OCI-LY7 (cell line): ENCODE measurements at regions not wholly inside any gene's neighbourhood (a gene's known extent, or its start where the extent isn't known, plus 50 kb on each side); places are given as distances from the start of the nearest gene placed in this dataset.

Experiments used
- BruUV-seq: library from RNA; stranded (reverse); fragments of 400-500 nt; replicated peaks from 2 replicates; lab custom pipeline; 2021; lab: Mats Ljungman, UMichigan
- CTCF ChIA-PET: fragments of 300-600 bp; sonication (Branson Sonifier 250); formaldehyde crosslinking; loops from one replicate; lab custom pipeline; 2022; ENCODE audit warnings: antibody characterized with exemption; ENCODE audit not compliant: unreplicated experiment; lab: Charles Lee
- POLR2A ChIA-PET: fragments of 300-600 bp; sonication (Branson Sonifier 250); formaldehyde crosslinking; loops from one replicate; lab custom pipeline; 2022; ENCODE audit warnings: antibody characterized with exemption; lab: Charles Lee
- DNase-seq: peaks from one replicate; pipeline ENCODE4 v3.0.0-alpha.2; 2015; ENCODE audit warnings: low spot score
- H2AFZ ChIP-seq: fragments of 200-600 bp; sonication (generic), shearing (Covaris generic); 2 replicates; pipeline ENCODE4 v1.6.1; 2014; ENCODE audit warnings: mild to moderate bottlenecking, antibody characterized with exemption, low read length, moderate library complexity
- H3K27ac ChIP-seq: fragments of 200-600 bp; sonication (generic); 2 replicates; pipeline ENCODE4 v1.5.1; 2014; ENCODE audit warnings: mixed run types, low read depth, mild to moderate bottlenecking, moderate library complexity, low read length, inconsistent platforms; ENCODE audit not compliant: poor library complexity, severe bottlenecking
- H3K36me3 ChIP-seq: fragments of 200-600 bp; sonication (generic); 2 replicates; pipeline ENCODE4 v1.6.1; 2014; ENCODE audit warnings: mild to moderate bottlenecking, antibody characterized with exemption, low read length, moderate library complexity, mixed read lengths; ENCODE audit not compliant: insufficient read depth
- H3K4me1 ChIP-seq: fragments of 200-600 bp; sonication (generic); 2 replicates; pipeline ENCODE4 v1.5.1; 2014; ENCODE audit warnings: mild to moderate bottlenecking, low read length; ENCODE audit not compliant: insufficient read depth, poor library complexity, severe bottlenecking
- H3K4me2 ChIP-seq: fragments of 200-600 bp; sonication (generic); 2 replicates; pipeline ENCODE4 v1.6.1; 2014; ENCODE audit warnings: mild to moderate bottlenecking, low read length
- H3K4me3 ChIP-seq: fragments of 200-600 bp; sonication (generic); 2 replicates; pipeline ENCODE4 v1.5.1; 2014; ENCODE audit warnings: mild to moderate bottlenecking, low read depth, low read length; ENCODE audit not compliant: poor library complexity, severe bottlenecking
- H3K79me2 ChIP-seq: fragments of 200-600 bp; sonication (generic); 2 replicates; pipeline ENCODE4 v1.6.1; 2016; ENCODE audit warnings: low read depth, mild to moderate bottlenecking, low read length, moderate library complexity, mixed read lengths; ENCODE audit not compliant: insufficient read depth
- H3K9me2 ChIP-seq: fragments of 200-600 bp; sonication (generic); 2 replicates; pipeline ENCODE4 v1.6.1; 2016; ENCODE audit warnings: mild to moderate bottlenecking, low read length, mixed read lengths; ENCODE audit not compliant: insufficient read depth
- H3K9me3 ChIP-seq: fragments of 200-600 bp; sonication (generic); 2 replicates; pipeline ENCODE4 v1.6.1; 2014; ENCODE audit warnings: mild to moderate bottlenecking, mixed run types, low read length, mixed read lengths
- H4K20me1 ChIP-seq: fragments of 200-600 bp; sonication (generic); 2 replicates; pipeline ENCODE4 v1.6.1; 2014; ENCODE audit warnings: mild to moderate bottlenecking, antibody characterized with exemption, low read length, moderate library complexity, mixed read lengths; ENCODE audit not compliant: insufficient read depth
- CTCF ChIP-seq: fragments of 200-600 bp; sonication (generic); conservative IDR thresholded peaks from 2 replicates; pipeline ENCODE4 v1.5.1; 2014; ENCODE audit warnings: mild to moderate bottlenecking, antibody characterized with exemption, low read length, moderate library complexity, mixed read lengths
- EZH2phosphoT487 ChIP-seq: fragments of 200-600 bp; sonication (generic); IDR thresholded peaks from 2 replicates; pipeline ENCODE4 v1.6.1; 2018; ENCODE audit warnings: low read depth, borderline replicate concordance, mild to moderate bottlenecking, mixed run types, antibody characterized with exemption, low read length, moderate library complexity, mixed read lengths
- intact Hi-C: fragments of 100-400 bp; cut with micrococcal nuclease; formaldehyde crosslinking; loops from one replicate; pipeline ENCODE4 v1.10.0; 2022; ENCODE audit not compliant: unreplicated experiment

- Histone ChIP-seq H2AFZ (no peak overlapping the region), H4K20me1 (no peaks in the 10 kb centered on the region)
- POLR2A ChIA-PET, result no interaction called here
Measured at GRCh38 chr12:70994217-70994788, 73.8 kb upstream of the PTPRR start.

GRCh38 chr12:70989232-70989631 is 68.7 kb upstream of the PTPRR start:
- no peak for DNase-seq
- Histone ChIP-seq H3K9me2 (no peaks in the 10 kb centered on the region), H3K36me3 (no peaks in the 10 kb centered on the region), H3K4me2 (no peak overlapping the region), H3K4me1 (no peaks in the 10 kb centered on the region), H3K79me2 (no peaks in the 10 kb centered on the region), H2AFZ (no peak overlapping the region), H3K9me3 (no peaks in the 10 kb centered on the region), H3K27ac (no peak overlapping the region), H4K20me1 (no peaks in the 10 kb centered on the region), H3K4me3 (no peak overlapping the region)
- CTCF ChIA-PET, result no interaction called here
- intact Hi-C loops, result no loop called here
- no TSS peak for BruUV-seq
- no peak for TF ChIP-seq EZH2phosphoT487
- POLR2A ChIA-PET, result no interaction called here

More at GRCh38 chr12:70994217-70994788, 73.8 kb upstream of the PTPRR start:
- Histone ChIP-seq H3K9me2 (no peaks in the 10 kb centered on the region), H3K36me3 (no peaks in the 10 kb centered on the region), H3K27ac (no peak overlapping the region), H3K4me1 (no peaks in the 10 kb centered on the region), H3K4me2 (no peak overlapping the region), H3K9me3 (no peaks in the 10 kb centered on the region), H3K79me2 (no peaks in the 10 kb centered on the region), H3K4me3 (no peak overlapping the region)
- CTCF ChIA-PET, result no interaction called here
- intact Hi-C loops, result no loop called here
- DNase-seq, result no peak
- TF ChIP-seq EZH2phosphoT487 (no peak), CTCF (no peak)
- no TSS peak for BruUV-seq

- Histone ChIP-seq H3K9me2 (no peaks in the 10 kb centered on the region), H3K79me2 (no peaks in the 10 kb centered on the region), H3K36me3 (no peaks in the 10 kb centered on the region), H3K4me2 (no peak overlapping the region), H4K20me1 (no peaks in the 10 kb centered on the region), H3K4me3 (no peak overlapping the region), H3K9me3 (no peaks in the 10 kb centered on the region), H3K4me1 (no peaks in the 10 kb centered on the region), H3K27ac (no peak overlapping the region), H2AFZ (no peak overlapping the region)
- ChIA-PET CTCF (no interaction called here), POLR2A (interaction anchor here (0.7 kb wide), 1 partner anchor 9 kb away, joined by 3 read pairs; no protein-coding TSS in a partner anchor)
- TF ChIP-seq EZH2phosphoT487 (no peak), CTCF (no peak)
- no peak for DNase-seq
- BruUV-seq, result no TSS peak
- intact Hi-C loops, result no loop called here
Measured at GRCh38 chr12:70985850-70986249, 65.3 kb upstream of the PTPRR start.
